ENCODE measurements at regions not wholly inside any gene's neighbourhood (a gene's known extent, or its start where the extent isn't known, plus 50 kb on each side); places are given as distances from the start of the nearest gene placed in this dataset.

DNA sequence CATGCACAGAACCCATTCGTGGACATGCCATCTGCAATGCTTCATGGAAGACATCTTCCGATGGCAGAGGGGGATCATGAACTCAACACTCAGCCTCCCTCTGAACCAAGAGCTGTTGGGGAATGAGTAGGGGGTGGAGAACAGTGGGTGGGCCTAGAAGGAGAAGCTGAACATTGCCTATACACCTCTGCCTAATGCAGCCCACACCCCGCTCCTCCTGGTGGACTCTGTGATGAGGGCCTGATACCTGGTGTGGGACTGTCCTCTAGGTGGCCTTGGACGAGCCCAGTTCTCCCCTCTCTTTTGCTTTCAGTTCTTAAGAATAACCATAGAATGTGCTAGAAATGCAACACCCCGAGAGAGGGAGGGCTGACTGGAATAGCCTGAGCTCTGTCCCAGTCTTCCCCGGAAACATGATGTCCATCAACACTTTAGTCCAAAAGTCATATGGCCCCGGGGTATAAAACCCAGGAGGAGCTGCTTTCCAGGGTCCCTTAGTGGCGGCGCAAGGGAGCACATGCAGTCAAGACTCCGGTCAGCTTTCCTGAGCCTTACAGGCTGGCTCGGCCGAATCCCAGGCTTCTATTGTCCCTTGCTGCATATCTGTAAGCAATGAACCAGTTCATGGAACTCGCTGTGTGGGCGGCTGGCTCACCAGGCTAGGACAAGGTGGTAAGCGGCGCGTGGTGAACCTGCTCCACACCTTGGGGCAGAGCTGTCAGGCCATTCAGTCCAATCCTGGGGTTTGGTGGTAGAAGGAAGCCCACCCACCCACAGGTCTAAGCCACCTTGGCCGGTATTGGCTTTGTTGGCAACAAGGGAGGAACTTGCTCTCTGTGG lies 216.9 kb downstream of the CTTN start:
- no peak overlapping the region for H2AFZ ChIP-seq (ENCODE audit: low read depth, low read length)
- TF ChIP-seq EZH2 (IDR thresholded peaks at IDR 0.05; ENCODE audit: insufficient read depth, low read length) = no peak
- TF ChIP-seq, protein P1, sequence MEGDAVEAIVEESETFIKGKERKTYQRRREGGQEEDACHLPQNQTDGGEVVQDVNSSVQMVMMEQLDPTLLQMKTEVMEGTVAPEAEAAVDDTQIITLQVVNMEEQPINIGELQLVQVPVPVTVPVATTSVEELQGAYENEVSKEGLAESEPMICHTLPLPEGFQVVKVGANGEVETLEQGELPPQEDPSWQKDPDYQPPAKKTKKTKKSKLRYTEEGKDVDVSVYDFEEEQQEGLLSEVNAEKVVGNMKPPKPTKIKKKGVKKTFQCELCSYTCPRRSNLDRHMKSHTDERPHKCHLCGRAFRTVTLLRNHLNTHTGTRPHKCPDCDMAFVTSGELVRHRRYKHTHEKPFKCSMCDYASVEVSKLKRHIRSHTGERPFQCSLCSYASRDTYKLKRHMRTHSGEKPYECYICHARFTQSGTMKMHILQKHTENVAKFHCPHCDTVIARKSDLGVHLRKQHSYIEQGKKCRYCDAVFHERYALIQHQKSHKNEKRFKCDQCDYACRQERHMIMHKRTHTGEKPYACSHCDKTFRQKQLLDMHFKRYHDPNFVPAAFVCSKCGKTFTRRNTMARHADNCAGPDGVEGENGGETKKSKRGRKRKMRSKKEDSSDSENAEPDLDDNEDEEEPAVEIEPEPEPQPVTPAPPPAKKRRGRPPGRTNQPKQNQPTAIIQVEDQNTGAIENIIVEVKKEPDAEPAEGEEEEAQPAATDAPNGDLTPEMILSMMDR (IDR thresholded peaks at IDR 0.05; ENCODE audit: insufficient read depth, low read depth, low read length) = no peak
- H3K27me3 Mint-ChIP-seq (ENCODE audit: low read depth, unreplicated experiment) = peaks cover 27% of the 10 kb centered on the region
- DNase-seq (ENCODE audit: low read depth) = no peak
- FAIRE-seq = no peak
- H3K27ac ChIP-seq (ENCODE audit: low read depth, low read length) = no peak overlapping the region
- H4K20me1 ChIP-seq (ENCODE audit: insufficient read depth, low read length) = no peaks in the 10 kb centered on the region
- no peak overlapping the region for H3K27ac Mint-ChIP-seq (ENCODE audit: unreplicated experiment)
- H3K4me3 Mint-ChIP-seq (ENCODE audit: unreplicated experiment) = no peak overlapping the region
- no peaks in the 10 kb centered on the region for H3K79me2 ChIP-seq (ENCODE audit: insufficient read depth, low read length)
- no peaks in the 10 kb centered on the region for H3K4me1 ChIP-seq (ENCODE audit: insufficient read depth, low read length)
- H3K36me3 ChIP-seq (ENCODE audit: insufficient read depth, low read length) = no peaks in the 10 kb centered on the region
- peaks cover 1% of the 10 kb centered on the region for H3K36me3 Mint-ChIP-seq (ENCODE audit: low read depth, unreplicated experiment)
- H3K9me3 ChIP-seq (ENCODE audit: insufficient read depth, low read depth, low read length) = no peaks in the 10 kb centered on the region
- H3K4me1 Mint-ChIP-seq (ENCODE audit: low read depth, unreplicated experiment) = no peaks in the 10 kb centered on the region
- H3K4me2 ChIP-seq (ENCODE audit: low read length) = no peak overlapping the region
- H3K9ac ChIP-seq (ENCODE audit: low read length) = no peak overlapping the region
- no peak overlapping the region for H3K4me3 ChIP-seq (ENCODE audit: insufficient read depth, low read depth, low read length)
- peaks cover 3% of the 10 kb centered on the region for H3K9me3 Mint-ChIP-seq (ENCODE audit: unreplicated experiment)
- peaks cover 2% of the 10 kb centered on the region for H3K27me3 ChIP-seq (ENCODE audit: insufficient read depth, low read length)

DNA sequence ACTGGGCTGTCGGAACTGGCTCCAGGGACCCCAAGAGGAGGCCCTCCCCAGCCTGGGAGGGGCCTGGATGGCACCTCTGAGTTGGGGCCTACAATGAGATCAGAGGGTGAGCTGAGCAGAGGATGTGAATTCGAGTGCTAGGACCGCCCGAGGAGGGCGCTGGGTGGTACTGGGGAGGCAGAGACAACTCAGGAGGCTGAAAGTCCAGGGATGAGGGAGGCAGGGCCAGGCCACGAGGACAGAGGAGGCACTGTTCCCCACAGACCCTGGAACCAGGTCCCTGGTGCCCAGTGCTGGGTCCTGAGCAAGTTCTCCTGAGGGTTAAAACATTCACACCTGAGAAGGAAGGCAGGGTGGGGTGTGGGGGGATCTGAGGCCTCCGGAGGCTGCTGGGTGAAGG lies 218.0 kb downstream of the CTTN start:
- FAIRE-seq = no peak
- TF ChIP-seq, protein P1 (IDR thresholded peaks at IDR 0.05; ENCODE audit: insufficient read depth, low read depth, low read length) = no peak
- TF ChIP-seq EZH2 (IDR thresholded peaks at IDR 0.05; ENCODE audit: insufficient read depth, low read length) = no peak
- no peak overlapping the region for H3K27ac Mint-ChIP-seq (ENCODE audit: unreplicated experiment)
- Histone ChIP-seq H3K79me2 (ENCODE audit: insufficient read depth, low read length) (no peaks in the 10 kb centered on the region), H3K36me3 (ENCODE audit: insufficient read depth, low read length) (no peaks in the 10 kb centered on the region), H3K27ac (ENCODE audit: low read depth, low read length) (no peak overlapping the region), H3K9ac (ENCODE audit: low read length) (no peak overlapping the region), H2AFZ (ENCODE audit: low read depth, low read length) (no peak overlapping the region), H3K4me1 (ENCODE audit: insufficient read depth, low read length) (no peaks in the 10 kb centered on the region), H3K9me3 (ENCODE audit: insufficient read depth, low read depth, low read length) (peaks cover 2% of the 10 kb centered on the region), H4K20me1 (ENCODE audit: insufficient read depth, low read length) (no peaks in the 10 kb centered on the region), H3K27me3 (ENCODE audit: insufficient read depth, low read length) (no peaks in the 10 kb centered on the region), H3K4me3 (ENCODE audit: insufficient read depth, low read depth, low read length) (no peak overlapping the region), H3K4me2 (ENCODE audit: low read length) (no peak overlapping the region)
- no peak overlapping the region for H3K4me3 Mint-ChIP-seq (ENCODE audit: unreplicated experiment)
- DNase-seq (ENCODE audit: low read depth) = no peak
- H3K4me1 Mint-ChIP-seq (ENCODE audit: low read depth, unreplicated experiment) = no peaks in the 10 kb centered on the region
- peaks cover 3% of the 10 kb centered on the region for H3K9me3 Mint-ChIP-seq (ENCODE audit: unreplicated experiment)
- peaks cover 1% of the 10 kb centered on the region for H3K36me3 Mint-ChIP-seq (ENCODE audit: low read depth, unreplicated experiment)
- H3K27me3 Mint-ChIP-seq (ENCODE audit: low read depth, unreplicated experiment) = peaks cover 18% of the 10 kb centered on the region
